ENCODE measurements at regions not wholly inside any gene's neighbourhood (a gene's known extent, or its start where the extent isn't known, plus 50 kb on each side); places are given as distances from the start of the nearest gene placed in this dataset.
"Not testable (repeated sequence)": the region's sequence is repeated elsewhere in the genome, so short reads cannot be mapped to it uniquely, and the experiment has no call there.

- DNase-seq (ENCODE audit: low read depth in 2 of 3, low spot score in 1 of 3): no peak
These were observed 74.2 kb upstream of the RHOBTB1 start for GRCh38 chr10:61018146-61018545.

DNA sequence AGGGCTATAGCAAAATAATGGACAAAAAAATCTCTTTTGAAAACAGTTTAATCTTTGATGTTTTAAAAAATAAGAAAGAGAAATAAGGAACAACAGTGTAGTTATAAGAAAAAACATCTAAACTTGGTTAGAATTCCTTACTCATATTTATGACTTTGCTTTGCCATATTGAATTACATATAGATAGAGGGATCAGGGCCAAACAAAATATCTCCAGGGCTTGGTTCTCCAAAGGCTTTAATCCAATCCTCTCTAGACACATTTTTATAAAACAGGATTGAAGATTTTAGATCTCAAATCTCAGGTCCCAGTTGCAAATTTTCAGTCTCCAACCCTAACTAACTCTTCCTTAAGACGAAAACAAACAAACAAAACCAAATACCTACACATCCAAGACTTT, 72.6 kb upstream of the RHOBTB1 start:
- DNase-seq (ENCODE audit: low read depth in 2 of 3, low spot score in 1 of 3): no peak

DNA sequence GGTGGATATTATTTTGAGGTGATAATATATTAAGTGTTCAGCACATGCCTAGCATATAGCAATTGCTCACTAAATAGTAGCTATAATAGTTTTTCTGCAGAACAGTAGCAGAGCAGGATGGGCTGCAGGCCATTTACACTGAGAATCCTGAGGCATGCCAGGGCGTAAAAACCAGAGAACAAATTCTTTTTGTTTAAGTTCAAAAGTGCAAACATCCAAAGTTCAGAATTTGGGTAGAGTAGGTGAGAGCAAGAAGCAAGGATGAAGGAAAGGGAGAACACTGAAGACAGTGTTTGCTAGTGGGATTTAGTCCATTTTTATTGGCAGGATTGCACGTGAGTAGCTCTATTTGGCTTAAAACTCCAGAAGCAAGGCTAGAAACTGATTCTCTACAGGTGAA, 72.0 kb upstream of the RHOBTB1 start:
- DNase-seq (ENCODE audit: low read depth in 2 of 3, low spot score in 1 of 3): no peak

DNA sequence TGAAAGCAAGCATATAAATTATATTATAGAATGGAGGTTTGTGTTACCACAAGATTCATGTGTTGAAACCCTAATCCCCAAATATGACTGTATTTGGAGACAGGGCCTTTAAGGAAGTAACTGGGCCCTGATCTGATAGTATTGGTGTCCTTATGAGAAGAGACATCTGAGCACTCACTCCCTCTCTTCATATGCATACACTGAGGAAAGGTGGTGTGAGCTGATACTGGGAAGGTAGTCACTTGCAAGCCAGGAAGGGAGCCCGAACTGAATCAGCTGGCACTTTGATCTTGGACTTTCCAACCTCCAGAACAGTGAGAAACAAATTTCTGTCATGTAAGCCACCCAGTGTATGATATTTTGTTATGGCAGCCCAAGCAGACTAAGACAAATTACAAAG, 66.9 kb upstream of the RHOBTB1 start:
- no peak for DNase-seq (ENCODE audit: low read depth in 2 of 3, low spot score in 1 of 3)

- not testable (repeated sequence) for DNase-seq (ENCODE audit: low read depth in 2 of 3, low spot score in 1 of 3)
These were observed 59.1 kb upstream of the RHOBTB1 start for GRCh38 chr10:61003069-61003468.

DNA sequence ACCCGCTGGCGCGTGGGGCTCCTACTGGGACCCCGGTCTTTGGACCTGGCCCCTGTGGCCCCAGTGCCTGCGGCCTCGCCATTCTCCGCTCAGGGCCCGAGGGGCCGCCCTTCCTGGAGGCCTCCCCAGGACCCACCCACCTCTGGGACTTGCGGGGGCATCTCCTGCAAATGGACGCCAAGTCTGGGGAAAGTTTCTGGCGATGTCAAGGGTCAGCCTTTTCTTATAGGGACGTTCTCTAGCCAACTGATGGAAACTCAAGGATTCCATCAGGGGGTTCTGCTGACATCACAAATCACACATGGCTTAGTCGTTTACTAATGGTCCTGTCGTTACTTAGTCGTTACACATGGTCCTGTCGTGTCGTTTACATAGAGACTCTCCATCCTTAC, 57.7 kb upstream of the RHOBTB1 start:
- DNase-seq (ENCODE audit: low read depth in 2 of 3, low spot score in 1 of 3): no peak

GRCh38 chr10:61000769-61001730, 57.1 kb upstream of the RHOBTB1 start:
- DNase-seq (ENCODE audit: low read depth in 2 of 3, low spot score in 1 of 3): no peak

GRCh38 chr10:60998932-60999331, 54.9 kb upstream of the RHOBTB1 start:
- DNase-seq (ENCODE audit: low read depth in 2 of 3, low spot score in 1 of 3): no peak

DNA sequence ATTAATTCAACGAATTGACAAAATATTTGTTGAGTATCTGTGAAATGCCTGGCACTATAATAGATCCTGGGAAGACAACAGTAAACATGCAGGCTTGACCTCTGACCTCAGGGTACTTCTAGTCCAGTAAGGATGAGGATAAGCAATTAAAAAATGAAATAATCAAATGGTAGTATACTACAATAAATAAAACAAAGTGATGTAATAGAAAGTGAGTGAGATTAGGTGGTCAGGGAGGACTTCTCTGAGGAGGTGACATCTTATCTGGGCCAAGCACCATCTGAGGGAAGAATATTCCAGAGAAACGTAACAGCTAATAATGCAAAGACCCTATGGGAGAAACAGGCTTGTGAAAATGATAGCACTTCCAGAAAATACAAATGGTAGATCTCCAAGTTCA, 50.1 kb upstream of the RHOBTB1 start:
- DNase-seq (ENCODE audit: low read depth in 2 of 3, low spot score in 1 of 3): no peak
